Smooth muscle cell (in vitro differentiated cells): ENCODE measurements at regions not wholly inside any gene's neighbourhood (a gene's known extent, or its start where the extent isn't known, plus 50 kb on each side); places are given as distances from the start of the nearest gene placed in this dataset.

Source experiments
- DNase-seq: peaks from one replicate; lab custom pipeline; 2025; ENCODE audit not compliant: unreplicated experiment; lab: John Stamatoyannopoulos, UW
- H2AFZ ChIP-seq: fragments of 200-600 bp; sonication (generic); 2 replicates; pipeline ENCODE4 v1.6.0; 2016; ENCODE audit warnings: antibody characterized with exemption, low read depth, mild to moderate bottlenecking
- H3F3A ChIP-seq: fragments of 200-600 bp; sonication (generic); 2 replicates; pipeline ENCODE4 v1.6.0; 2017; ENCODE audit warnings: antibody characterized with exemption, low read depth
- H3K27ac ChIP-seq: fragments of 200-600 bp; sonication (generic); 2 replicates; pipeline ENCODE4 v1.5.1; 2016; ENCODE audit warnings: low read depth, mild to moderate bottlenecking
- H3K27me3 ChIP-seq: fragments of 200-600 bp; sonication (generic); 2 replicates; pipeline ENCODE4 v1.6.1; 2016; ENCODE audit warnings: low read depth, mild to moderate bottlenecking
- H3K36me3 ChIP-seq: fragments of 200-600 bp; sonication (generic); 2 replicates; pipeline ENCODE4 v1.5.1; 2016; ENCODE audit warnings: low read depth
- H3K4me1 ChIP-seq: fragments of 200-600 bp; sonication (generic); 2 replicates; pipeline ENCODE4 v1.5.1; 2016; ENCODE audit warnings: low read depth
- H3K4me2 ChIP-seq: fragments of 200-600 bp; sonication (generic); 2 replicates; pipeline ENCODE4 v1.6.0; 2016; ENCODE audit warnings: mild to moderate bottlenecking
- H3K4me3 ChIP-seq: fragments of 200-600 bp; sonication (generic); 2 replicates; pipeline ENCODE4 v1.5.1; 2016; ENCODE audit warnings: mild to moderate bottlenecking
- H3K79me2 ChIP-seq: fragments of 200-600 bp; sonication (generic); 2 replicates; pipeline ENCODE4 v1.6.0; 2016; ENCODE audit warnings: low read depth, mild to moderate bottlenecking
- H3K9ac ChIP-seq: fragments of 200-600 bp; sonication (generic); 2 replicates; pipeline ENCODE4 v1.6.0; 2016; ENCODE audit warnings: low read depth
- H3K9me3 ChIP-seq: fragments of 200-600 bp; sonication (generic); replicated peaks from 2 replicates; pipeline ENCODE4 v1.5.1; 2016; ENCODE audit warnings: low read depth
- H4K20me1 ChIP-seq: fragments of 200-600 bp; sonication (generic); 2 replicates; pipeline ENCODE4 v1.6.0; 2016; ENCODE audit warnings: low read depth
- CTCF ChIP-seq: fragments of 200-600 bp; sonication (generic); IDR thresholded peaks from 2 replicates; pipeline ENCODE4 v1.5.1; 2017; ENCODE audit warnings: borderline replicate concordance, mild to moderate bottlenecking, antibody characterized with exemption; ENCODE audit not compliant: insufficient read depth, poor library complexity, severe bottlenecking
- WGBS: methylation state at CpG from one replicate; pipeline ENCODE4 v1.1.7; 2016; ENCODE audit warnings: low lambda C conversion rate; 5-methylcytosine and 5-hydroxymethylcytosine counted together

GRCh38 chr6:166023273-166023989 is 144.2 kb downstream of the TBXT start:
- Histone ChIP-seq H3K9ac (no peak overlapping the region), H2AFZ (no peak overlapping the region), H3K27ac (no peak overlapping the region), H3K79me2 (no peaks in the 10 kb centered on the region), H3K4me2 (no peak overlapping the region), H3K9me3 (no peaks in the 10 kb centered on the region), H3K4me1 (no peaks in the 10 kb centered on the region), H3F3A (no peaks in the 10 kb centered on the region), H4K20me1 (no peaks in the 10 kb centered on the region), H3K36me3 (no peaks in the 10 kb centered on the region), H3K27me3 (no peaks in the 10 kb centered on the region), H3K4me3 (no peak overlapping the region)
- no peak for TF ChIP-seq CTCF
- DNase-seq, result no peak
- WGBS, result 84% methylated on average over 5 of the region's 5 CpGs

GRCh38 chr6:166021429-166021828 is 146.2 kb downstream of the TBXT start:
- Histone ChIP-seq H3K79me2 (no peaks in the 10 kb centered on the region), H4K20me1 (no peaks in the 10 kb centered on the region), H3K4me3 (no peak overlapping the region), H3K27me3 (no peaks in the 10 kb centered on the region), H3K36me3 (peaks cover 3% of the 10 kb centered on the region), H3K27ac (no peak overlapping the region), H2AFZ (no peak overlapping the region), H3F3A (no peaks in the 10 kb centered on the region), H3K9me3 (peaks cover 4% of the 10 kb centered on the region), H3K9ac (no peak overlapping the region), H3K4me1 (no peaks in the 10 kb centered on the region), H3K4me2 (no peak overlapping the region)
- no peak for TF ChIP-seq CTCF
- DNase-seq, result no peak
- WGBS, result 92% methylated on average over 3 of the region's 3 CpGs

GRCh38 chr6:166019214-166019613 is 148.4 kb downstream of the TBXT start:
- no peak overlapping the region for H3K4me2 ChIP-seq
- DNase-seq, result no peak
- no peak overlapping the region for H3K9ac ChIP-seq
- no peak for TF ChIP-seq CTCF
- H3K4me3 ChIP-seq, result no peak overlapping the region
- peaks cover 6% of the 10 kb centered on the region for H3K27me3 ChIP-seq
- no peak overlapping the region for H3K27ac ChIP-seq
- peaks cover 3% of the 10 kb centered on the region for H3K36me3 ChIP-seq
- no peaks in the 10 kb centered on the region for H4K20me1 ChIP-seq
- WGBS, result 90% methylated on average over 6 of the region's 6 CpGs
- no peaks in the 10 kb centered on the region for H3F3A ChIP-seq
- no peaks in the 10 kb centered on the region for H3K79me2 ChIP-seq
- H3K9me3 ChIP-seq, result peaks cover 4% of the 10 kb centered on the region
- H2AFZ ChIP-seq, result no peak overlapping the region
- no peaks in the 10 kb centered on the region for H3K4me1 ChIP-seq

GRCh38 chr6:166017032-166017635 is 150.5 kb downstream of the TBXT start:
- H3K9me3 ChIP-seq, result peaks cover 4% of the 10 kb centered on the region
- no peaks in the 10 kb centered on the region for H3K79me2 ChIP-seq
- H4K20me1 ChIP-seq, result no peaks in the 10 kb centered on the region
- 76% methylated on average over 1 of the region's 1 CpG for WGBS
- H3K36me3 ChIP-seq, result peaks cover 3% of the 10 kb centered on the region
- H3K27me3 ChIP-seq, result peaks cover 22% of the 10 kb centered on the region
- H3K4me1 ChIP-seq, result no peaks in the 10 kb centered on the region
- DNase-seq, result no peak
- no peak overlapping the region for H3K4me3 ChIP-seq
- H3K27ac ChIP-seq, result no peak overlapping the region
- no peak overlapping the region for H3K4me2 ChIP-seq
- no peak overlapping the region for H2AFZ ChIP-seq
- no peak overlapping the region for H3K9ac ChIP-seq
- TF ChIP-seq CTCF, result no peak
- H3F3A ChIP-seq, result no peaks in the 10 kb centered on the region
